Islet of Langerhans (tissue), 1 donor: ENCODE measurements at regions not wholly inside any gene's neighbourhood (a gene's known extent, or its start where the extent isn't known, plus 50 kb on each side); places are given as distances from the start of the nearest gene placed in this dataset.
"Not testable (repeated sequence)": the region's sequence is repeated elsewhere in the genome, so short reads cannot be mapped to it uniquely, and the experiment has no call there.

ENCODE experiments used
- FAIRE-seq: peaks from one replicate; lab custom pipeline; 2011; peaks lifted over from hg19 to GRCh38; lab: Jason Lieb, UNC

- FAIRE-seq = no peak
Measured at GRCh38 chr20:48440916-48441315, 386.9 kb downstream of the PREX1 start.

GRCh38 chr20:48440261-48440660 lies 387.5 kb downstream of the PREX1 start:
- not testable (repeated sequence) for FAIRE-seq

GRCh38 chr20:48437146-48437545 lies 390.7 kb downstream of the PREX1 start:
- FAIRE-seq = no peak

- FAIRE-seq = not testable (repeated sequence)
Measured at GRCh38 chr20:48436609-48437008, 391.2 kb downstream of the PREX1 start.

GRCh38 chr20:48433178-48433577 lies 394.6 kb downstream of the PREX1 start:
- no peak for FAIRE-seq

GRCh38 chr20:48432494-48432832 lies 395.3 kb downstream of the PREX1 start:
- no peak for FAIRE-seq

- no peak for FAIRE-seq
Measured at GRCh38 chr20:48431653-48432493, 395.9 kb downstream of the PREX1 start.

- FAIRE-seq = no peak
Measured at GRCh38 chr20:48426630-48427029, 401.2 kb downstream of the PREX1 start.

GRCh38 chr20:48425817-48426612 lies 401.8 kb downstream of the PREX1 start:
- FAIRE-seq = no peak

- no peak for FAIRE-seq
Measured at GRCh38 chr20:48425321-48425720, 402.5 kb downstream of the PREX1 start.

- FAIRE-seq = no peak
Measured at GRCh38 chr20:48422242-48422960, 405.4 kb downstream of the PREX1 start.

- FAIRE-seq = no peak
Measured at GRCh38 chr20:48421547-48421946, 406.3 kb downstream of the PREX1 start.

- FAIRE-seq = no peak
Measured at GRCh38 chr20:48420176-48420575, 407.6 kb downstream of the PREX1 start.

- FAIRE-seq = no peak
Measured at GRCh38 chr20:48419173-48419572, 408.6 kb downstream of the PREX1 start.

- no peak for FAIRE-seq
Measured at GRCh38 chr20:48416002-48416401, 411.8 kb downstream of the PREX1 start.

- FAIRE-seq = no peak
Measured at GRCh38 chr20:48414786-48415185, 413.0 kb downstream of the PREX1 start.

GRCh38 chr20:48411919-48412522 lies 415.8 kb downstream of the PREX1 start:
- no peak for FAIRE-seq

- FAIRE-seq = no peak
Measured at GRCh38 chr20:48411245-48411644, 416.6 kb downstream of the PREX1 start.

GRCh38 chr20:48409055-48409615 lies 418.7 kb downstream of the PREX1 start:
- no peak for FAIRE-seq

GRCh38 chr20:48407710-48408109 lies 420.1 kb downstream of the PREX1 start:
- no peak for FAIRE-seq

- FAIRE-seq = no peak
Measured at GRCh38 chr20:48406912-48407340, 420.9 kb downstream of the PREX1 start.

GRCh38 chr20:48406498-48406897 lies 421.3 kb downstream of the PREX1 start:
- no peak for FAIRE-seq
